GM19023 (cell line): ENCODE measurements at regions not wholly inside any gene's neighbourhood (a gene's known extent, or its start where the extent isn't known, plus 50 kb on each side); places are given as distances from the start of the nearest gene placed in this dataset.

Experiments
- ATAC-seq: cut with Tn5 transposase; IDR thresholded peaks from one replicate; pipeline ENCODE4 v1.9.1; 2021; ENCODE audit warnings: mild to moderate bottlenecking, moderate library complexity; ENCODE audit not compliant: unreplicated experiment

- ATAC-seq = no peak
Measured at GRCh38 chr12:126523891-126524290, 1458.7 kb downstream of the AACS start.

DNA sequence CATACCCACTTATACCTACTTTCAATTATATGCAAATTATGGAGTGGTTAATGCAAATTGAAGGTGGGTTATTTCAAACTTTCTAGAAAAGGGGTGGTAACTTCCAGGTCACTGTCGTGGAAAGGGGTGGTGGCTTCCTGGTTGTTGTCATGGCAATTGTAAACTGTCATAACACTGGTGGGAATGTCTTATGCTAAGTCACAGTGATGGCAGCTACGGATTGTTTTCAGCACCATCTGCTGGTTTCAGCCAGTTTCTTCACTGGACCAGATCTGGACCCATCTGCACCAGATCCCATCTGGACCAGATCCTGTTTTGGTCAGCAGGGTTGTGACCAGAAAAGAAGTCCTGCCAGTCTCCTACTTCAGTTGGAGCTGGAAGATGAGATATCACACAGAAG lies 1469.3 kb downstream of the AACS start:
- no peak for ATAC-seq

- ATAC-seq = no peak
Measured at GRCh38 chr12:126534942-126535341, 1469.7 kb downstream of the AACS start.

DNA sequence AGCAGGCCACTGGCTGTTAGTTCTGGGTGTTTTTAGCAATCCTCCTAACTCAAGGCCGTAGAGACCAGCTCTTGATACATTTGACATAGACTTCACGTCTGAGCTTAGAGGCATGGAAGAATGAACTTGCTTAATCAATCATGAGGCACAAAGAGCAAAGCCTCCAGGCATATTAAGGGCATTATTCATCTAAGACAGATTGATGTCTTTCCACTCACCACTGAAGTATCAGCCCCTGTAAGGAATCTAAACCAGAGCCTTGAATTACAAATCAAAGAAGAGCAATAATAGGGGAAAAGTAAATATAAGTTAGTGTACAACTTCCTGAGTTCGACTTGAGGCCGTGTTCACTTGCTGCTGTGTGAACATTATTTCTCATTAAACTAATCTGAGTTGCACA lies 1470.7 kb downstream of the AACS start:
- ATAC-seq = no peak

GRCh38 chr12:126537961-126538530 lies 1472.8 kb downstream of the AACS start:
- no peak for ATAC-seq

DNA sequence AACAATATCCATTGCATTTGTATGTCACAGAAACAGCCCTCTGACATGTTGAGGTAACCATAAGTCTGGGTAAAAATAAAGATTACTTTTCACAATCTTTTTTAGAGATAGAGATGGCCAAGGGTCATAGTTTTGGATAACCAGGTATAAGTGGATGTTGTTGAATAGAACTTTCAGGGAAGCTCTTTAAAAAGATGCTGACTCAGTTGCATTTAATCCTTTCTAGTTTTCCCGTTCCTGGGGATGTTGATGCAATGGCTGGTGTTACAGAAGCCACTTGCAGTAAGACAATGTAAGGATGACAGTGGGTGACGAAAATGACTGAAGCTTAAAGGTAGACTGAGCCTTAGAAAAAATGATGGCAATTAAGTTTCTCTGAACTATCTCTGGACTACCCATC lies 1473.7 kb downstream of the AACS start:
- no peak for ATAC-seq

DNA sequence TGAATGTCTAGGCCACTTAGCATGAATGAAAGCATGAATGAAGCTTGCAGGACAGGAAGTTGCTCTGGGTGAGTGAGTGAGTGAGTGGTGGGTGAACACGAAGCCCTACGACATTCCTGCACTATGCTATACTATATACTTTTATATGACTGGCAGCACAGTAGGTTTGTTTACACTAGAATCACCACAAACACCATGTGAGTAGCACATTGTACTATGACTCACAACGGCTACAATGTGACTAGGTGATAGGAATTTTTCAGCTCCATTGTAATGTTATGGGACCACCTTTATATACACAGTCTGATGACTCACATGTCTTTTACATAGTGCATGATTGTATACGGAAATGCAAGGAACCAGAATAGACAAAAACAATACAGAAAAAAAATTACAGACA lies 1480.2 kb downstream of the AACS start:
- no peak for ATAC-seq

GRCh38 chr12:126547905-126548304 lies 1482.7 kb downstream of the AACS start:
- ATAC-seq = no peak

DNA sequence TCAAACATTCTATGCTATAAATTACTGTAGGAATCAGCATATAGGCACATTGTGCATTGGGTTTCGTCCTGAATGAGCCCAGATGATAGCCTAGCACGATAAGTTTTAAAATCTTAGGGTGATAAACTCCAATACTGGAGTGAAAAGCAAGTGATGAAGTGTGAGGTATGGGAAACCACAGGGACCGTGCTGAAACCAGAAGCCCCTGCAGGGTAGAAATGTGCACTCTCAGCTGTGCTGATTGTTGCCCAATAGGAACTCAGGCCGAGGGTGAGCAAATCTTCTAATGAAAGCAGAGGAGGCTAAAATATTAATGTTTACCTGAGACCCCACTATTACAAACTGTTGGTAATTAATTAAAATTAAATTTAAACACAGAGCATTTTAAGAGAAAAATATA lies 1486.6 kb downstream of the AACS start:
- no peak for ATAC-seq

DNA sequence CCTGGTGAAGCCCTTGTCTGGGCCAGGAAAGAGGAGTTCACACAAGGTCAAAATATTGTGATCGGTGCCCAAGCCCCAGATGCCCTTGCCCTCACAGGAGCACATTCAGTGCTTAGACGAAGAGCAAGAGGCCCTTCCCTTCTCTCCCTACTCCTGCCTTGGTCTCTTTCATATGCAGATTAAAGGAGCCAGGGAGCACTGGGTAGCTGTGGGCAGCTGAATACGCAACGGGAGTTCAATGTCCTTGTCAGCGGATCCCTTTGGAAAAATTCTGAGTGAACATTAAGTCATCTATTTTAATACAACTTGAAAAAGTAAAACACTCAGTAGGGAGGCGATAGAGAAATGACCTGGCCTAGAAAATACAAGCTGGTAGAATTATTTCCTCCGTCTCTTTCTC lies 1489.4 kb downstream of the AACS start:
- ATAC-seq = no peak

DNA sequence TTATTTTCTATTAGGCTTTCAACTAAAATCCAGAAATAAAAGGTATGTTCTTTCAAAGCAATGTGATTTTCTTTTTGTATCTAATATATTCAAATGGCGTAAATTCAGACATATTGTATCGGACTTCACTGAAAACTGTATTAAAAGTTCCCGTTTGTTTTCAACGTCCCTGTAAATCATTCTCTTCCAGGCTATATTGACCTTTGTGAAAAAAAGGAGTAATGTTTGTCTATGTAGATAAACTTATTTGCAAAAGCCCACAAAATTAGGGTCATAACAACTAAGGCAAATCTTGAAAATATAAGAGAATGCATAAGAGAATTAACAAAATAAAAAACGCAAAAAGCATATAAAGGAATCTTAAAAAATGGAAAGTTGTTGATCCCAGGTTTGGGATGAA lies 1492.4 kb downstream of the AACS start:
- ATAC-seq = no peak

DNA sequence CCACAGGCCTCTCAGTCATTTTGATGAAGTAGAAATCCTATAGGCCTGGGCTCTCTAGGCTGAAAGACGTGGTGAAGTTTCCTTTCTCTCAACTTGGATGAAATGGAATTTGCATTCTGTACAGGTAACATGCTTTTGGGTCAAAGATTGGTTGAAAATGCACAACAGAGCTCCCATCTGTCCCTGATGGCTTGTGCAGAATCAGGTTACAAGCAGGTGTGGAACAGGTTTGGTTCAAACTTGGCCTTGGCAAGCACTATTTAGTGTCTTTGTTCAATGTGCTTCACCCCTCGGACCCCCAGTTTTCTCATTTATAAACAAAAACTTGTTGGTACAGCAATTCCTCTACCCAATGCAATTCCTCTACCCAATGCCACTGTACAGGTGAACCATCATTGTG lies 1493.0 kb downstream of the AACS start:
- no peak for ATAC-seq

DNA sequence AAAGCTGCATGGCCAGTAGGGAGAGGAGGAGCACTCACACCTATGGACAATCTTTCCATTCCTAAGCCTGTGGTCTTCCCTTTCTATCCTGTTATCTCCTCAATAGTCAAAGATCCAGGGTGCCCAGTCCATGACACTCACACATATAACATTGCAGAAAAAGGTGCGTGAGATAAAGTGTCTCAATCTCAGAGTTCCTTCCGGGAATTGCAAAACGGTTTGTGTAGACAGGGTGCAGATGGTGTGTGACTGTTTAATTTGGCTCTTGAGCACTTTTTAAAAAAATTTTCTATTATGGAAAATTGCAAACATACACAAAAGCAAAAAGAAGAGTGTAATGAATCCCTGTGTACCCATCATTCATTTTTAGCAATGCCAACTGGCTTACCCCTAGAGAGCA lies 1493.6 kb downstream of the AACS start:
- ATAC-seq = no peak

GRCh38 chr12:126567016-126567415 lies 1501.8 kb downstream of the AACS start:
- ATAC-seq = no peak

DNA sequence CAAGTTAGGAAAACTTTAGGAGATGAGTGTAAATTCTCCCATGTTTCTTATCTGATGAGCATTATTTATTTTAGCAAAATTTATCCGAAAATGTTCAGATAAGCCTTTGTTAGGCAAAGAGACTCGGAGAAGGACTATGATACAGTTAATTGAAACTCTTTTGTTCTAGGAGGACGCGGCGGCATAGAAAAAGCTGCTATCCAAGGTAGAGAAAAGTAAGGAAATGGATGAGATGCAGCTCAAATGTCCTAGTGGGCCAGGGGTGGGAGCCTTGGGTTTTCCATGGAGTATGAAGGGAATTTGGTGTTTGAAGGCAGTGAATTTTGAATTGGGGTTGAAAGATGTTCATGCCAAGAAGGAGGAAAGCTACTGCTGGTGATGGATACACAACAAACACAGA lies 1504.5 kb downstream of the AACS start:
- ATAC-seq = no peak

- no peak for ATAC-seq
Measured at GRCh38 chr12:126570566-126570965, 1505.3 kb downstream of the AACS start.

DNA sequence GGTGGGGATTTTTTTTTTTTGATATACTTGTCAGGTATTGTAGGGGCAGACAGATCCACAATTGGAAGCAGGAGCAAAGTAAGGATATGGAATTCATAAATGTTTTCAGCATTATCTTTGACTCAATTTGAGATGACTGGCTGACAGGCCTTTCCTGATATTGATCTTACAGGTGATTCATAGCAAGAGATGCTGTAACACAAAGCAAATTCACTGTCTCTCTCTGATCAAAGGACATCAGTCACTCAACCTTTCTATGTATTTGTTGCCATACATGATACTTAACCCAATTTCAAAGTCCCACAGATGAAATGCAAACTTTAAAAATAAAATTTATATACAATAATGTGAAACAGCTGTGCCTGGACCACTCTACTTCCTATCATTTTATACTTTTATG lies 1506.9 kb downstream of the AACS start:
- no peak for ATAC-seq

DNA sequence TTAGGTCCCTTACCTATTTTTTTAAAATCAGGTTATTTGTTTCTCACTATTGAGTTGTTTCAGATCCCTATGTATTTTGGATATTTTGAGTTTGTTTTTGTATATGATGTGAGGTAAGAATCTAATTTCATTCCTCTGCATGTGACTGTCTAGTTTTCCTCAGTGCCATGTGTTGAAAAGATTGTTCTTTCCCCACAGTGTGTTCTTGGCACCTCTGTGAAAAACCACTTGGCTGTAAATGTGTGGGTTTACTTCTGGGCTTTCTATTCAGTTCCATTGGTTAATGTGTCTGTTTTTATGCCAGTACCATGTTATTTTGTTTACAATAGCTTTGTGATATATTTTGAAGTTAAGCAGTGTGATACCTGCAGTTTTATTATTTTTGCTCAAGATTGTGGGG lies 1516.4 kb downstream of the AACS start:
- ATAC-seq = no peak

GRCh38 chr12:126582231-126582630 lies 1517.0 kb downstream of the AACS start:
- ATAC-seq = no peak

DNA sequence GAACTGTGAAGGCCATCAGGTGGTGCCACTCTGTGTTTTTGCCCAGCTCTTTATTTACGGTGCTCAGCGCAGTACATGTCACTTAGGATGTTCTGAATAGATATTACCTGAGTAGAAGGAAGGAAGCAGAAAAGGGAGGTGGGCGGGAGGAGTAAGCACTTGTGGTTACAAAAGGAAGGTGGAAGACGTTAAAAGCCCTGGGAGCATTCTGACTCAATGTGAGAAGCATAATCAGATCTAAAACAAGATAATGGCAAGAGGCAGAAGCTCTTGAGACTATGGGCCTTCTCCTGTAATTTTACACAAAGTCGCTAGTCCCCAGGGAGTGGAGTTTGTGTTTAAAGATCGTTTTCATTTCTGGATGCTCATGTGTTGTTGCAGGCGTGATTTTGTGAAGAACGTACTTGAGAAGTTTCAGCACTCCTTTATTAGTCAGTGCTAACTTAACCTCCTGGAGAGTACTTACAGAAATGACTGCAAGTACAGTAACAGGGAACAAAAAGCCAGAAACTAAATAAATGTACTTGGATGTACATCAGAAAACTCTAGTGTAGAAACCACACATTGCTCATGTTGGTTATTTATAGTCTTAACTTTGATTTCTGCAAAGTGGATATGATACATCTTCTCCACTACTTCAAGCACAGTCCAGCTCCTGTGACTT lies 1523.5 kb downstream of the AACS start:
- no peak for ATAC-seq

- no peak for ATAC-seq
Measured at GRCh38 chr12:126591533-126591932, 1526.3 kb downstream of the AACS start.

DNA sequence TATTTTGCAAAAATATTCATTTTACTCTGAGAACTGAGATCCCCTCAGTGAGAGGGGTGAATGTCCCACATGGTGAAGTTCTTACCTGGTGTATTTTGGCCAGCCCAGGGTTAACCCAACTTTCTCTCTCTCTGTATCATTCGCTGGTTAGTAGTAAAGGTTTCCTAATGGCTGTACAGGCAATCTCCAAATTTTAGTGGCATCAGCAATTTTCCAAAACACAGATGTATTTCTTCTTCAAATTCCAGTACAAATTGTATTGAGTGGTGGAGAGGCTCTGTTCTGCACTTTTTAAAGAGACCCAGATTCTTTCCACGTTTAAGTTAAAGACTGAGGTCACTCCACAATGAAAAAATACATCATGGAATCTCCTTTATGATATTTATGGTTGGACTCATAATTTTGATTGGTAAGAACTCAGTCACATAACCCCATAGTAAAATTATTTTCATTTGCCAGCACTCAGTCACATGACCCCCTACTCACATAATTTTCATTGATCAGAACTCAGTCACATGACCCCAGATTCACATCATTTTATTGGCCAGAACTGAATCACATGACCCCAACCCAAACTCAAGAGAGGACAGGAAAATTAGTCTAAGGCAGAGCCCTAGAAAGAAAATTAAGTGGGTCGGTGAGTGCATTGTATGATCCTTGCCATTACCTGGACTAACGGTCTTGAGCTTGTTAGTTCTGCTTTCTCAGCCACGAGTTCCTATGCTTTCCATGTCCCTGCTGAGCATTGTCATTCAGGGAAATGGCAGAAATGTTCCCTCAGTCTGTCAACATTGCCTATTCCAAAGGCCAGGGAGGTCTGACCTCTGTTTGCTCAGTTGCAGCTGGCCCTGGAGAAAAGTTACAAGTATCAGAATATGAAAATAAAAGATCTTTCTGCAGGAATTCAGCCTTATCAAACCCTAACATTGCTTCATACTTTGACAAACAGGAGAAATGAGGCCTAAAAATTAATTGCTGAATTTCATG lies 1536.2 kb downstream of the AACS start:
- no peak for ATAC-seq
